Lower leg skin (tissue), 3 donors: ENCODE measurements at regions not wholly inside any gene's neighbourhood (a gene's known extent, or its start where the extent isn't known, plus 50 kb on each side); places are given as distances from the start of the nearest gene placed in this dataset.

Experiments used
- CTCF ChIP-seq, 3 donors: fragments of 450-650 bp; IDR thresholded peaks; one replicate each; pipeline ENCODE4 v1.5.1; 2016; ENCODE audit warnings: antibody characterized with exemption in 3 of 3, mild to moderate bottlenecking in 3 of 3, moderate library complexity in 2 of 3
- POLR2A ChIP-seq, 2 donors: fragments of 450-650 bp; IDR thresholded peaks; one replicate each; pipeline ENCODE4 v1.6.1; 2016 to 2017; ENCODE audit warnings: antibody characterized with exemption in 2 of 2, mild to moderate bottlenecking in 1 of 2, moderate library complexity in 1 of 2

- TF ChIP-seq CTCF (IDR thresholded peaks at IDR 0.05) = no peak
- no peak for TF ChIP-seq POLR2A (IDR thresholded peaks at IDR 0.05)
These were observed 1139.1 kb upstream of the SEMA6A start for GRCh38 chr5:117713585-117714198.
